ENCODE measurements at regions not wholly inside any gene's neighbourhood (a gene's known extent, or its start where the extent isn't known, plus 50 kb on each side); places are given as distances from the start of the nearest gene placed in this dataset.

DNA sequence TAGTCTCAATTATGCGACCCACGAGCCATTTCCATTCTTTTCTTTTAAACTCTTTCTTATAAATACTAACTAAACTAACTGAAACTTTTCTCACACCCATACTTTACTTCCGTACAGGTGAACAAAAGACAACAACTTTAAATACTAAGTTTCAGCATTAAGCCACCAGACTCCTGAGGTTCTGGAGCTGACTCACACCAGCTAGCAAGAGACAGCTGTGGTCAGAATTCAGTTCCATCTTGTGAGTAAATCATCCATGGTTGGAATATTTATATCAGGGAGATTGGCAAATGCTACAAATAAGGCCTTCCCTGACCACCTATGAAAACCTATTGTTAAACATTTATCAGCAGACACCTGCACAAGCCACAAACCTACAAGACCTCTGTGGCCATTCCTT is 897.0 kb downstream of the EFNB2 start:
- no peaks in the 10 kb centered on the region for H3K9me3 ChIP-seq (replicated peaks in 1 of 2; ENCODE audit: control insufficient read depth in 2 of 2, insufficient read depth in 1 of 2, low read depth in 1 of 2, low read length in 2 of 2)
- H2BK12ac ChIP-seq (ENCODE audit: low read length) = no peak overlapping the region
- H3K4me3 ChIP-seq (ENCODE audit: low read length in 2 of 2) = no peak overlapping the region
- H3K9ac ChIP-seq (ENCODE audit: low read depth, low read length, poor library complexity) = no peak overlapping the region
- H2BK5ac ChIP-seq (ENCODE audit: low read length) = no peak overlapping the region
- no peak overlapping the region for H2AFZ ChIP-seq (ENCODE audit: low read length)
- H4K8ac ChIP-seq (ENCODE audit: low read depth, low read length) = no peak overlapping the region
- H3K4ac ChIP-seq (ENCODE audit: low read length) = no peak overlapping the region
- no peak overlapping the region for H4K91ac ChIP-seq (ENCODE audit: low read depth, low read length, poor library complexity)
- no peak overlapping the region for H3K27ac ChIP-seq (replicated peaks; ENCODE audit: low read length)
- H2BK120ac ChIP-seq (ENCODE audit: low read depth, low read length) = no peak overlapping the region
- H3K79me1 ChIP-seq (ENCODE audit: low read depth, low read length) = no peaks in the 10 kb centered on the region
- H3K14ac ChIP-seq (ENCODE audit: low read length) = no peak overlapping the region
- no peak overlapping the region for H3K23ac ChIP-seq (ENCODE audit: low read depth, low read length, poor library complexity)
- H3K4me2 ChIP-seq (ENCODE audit: insufficient read depth, low read length, poor library complexity, severe bottlenecking) = no peak overlapping the region
- no peaks in the 10 kb centered on the region for H3K27me3 ChIP-seq (ENCODE audit: control insufficient read depth in 3 of 3, insufficient read depth in 3 of 3, low read depth in 1 of 3, low read length in 3 of 3)
- 100% methylated on average over 3 of the region's 3 CpGs; no CpG with 5 or more reads in 1 of the 2 donors for WGBS, 2 donors (ENCODE audit: extremely low coverage in 2 of 2, insufficient read length in 2 of 2, insufficient replicate concordance in 1 of 2)
- H3K36me3 ChIP-seq (replicated peaks in 1 of 2; ENCODE audit: control insufficient read depth in 2 of 2, insufficient read depth in 2 of 2, low read length in 2 of 2) = no peaks in the 10 kb centered on the region
- H2AK5ac ChIP-seq (ENCODE audit: low read depth, low read length) = no peak overlapping the region
- no peak for DNase-seq (ENCODE audit: low spot score)
- peaks cover 0 to 2% of the 10 kb centered on the region in 2 donors for H3K4me1 ChIP-seq (ENCODE audit: control insufficient read depth in 2 of 2, insufficient read depth in 1 of 2, low read depth in 1 of 2, low read length in 2 of 2)
- H3K18ac ChIP-seq (ENCODE audit: low read length) = no peak overlapping the region
- no peak overlapping the region for H2BK15ac ChIP-seq (ENCODE audit: low read length)

DNA sequence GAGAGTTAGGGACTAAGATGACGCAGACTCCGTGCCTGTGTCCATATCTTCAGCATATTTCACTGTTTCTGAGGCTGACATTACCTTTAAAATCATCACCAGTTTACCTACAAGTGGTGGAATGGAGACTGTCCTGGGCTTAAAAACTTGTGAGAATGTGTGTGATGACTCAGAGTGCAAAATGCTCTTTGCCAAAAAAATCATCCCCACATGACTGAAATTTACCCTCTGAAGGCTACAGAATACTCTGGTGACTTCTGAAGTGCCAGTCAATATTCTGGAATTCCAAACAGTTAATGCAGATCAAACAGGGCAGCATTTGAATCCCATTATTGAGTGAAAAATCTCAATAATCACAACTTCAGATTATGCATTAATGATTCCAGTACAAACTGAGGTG is 901.4 kb downstream of the EFNB2 start:
- Histone ChIP-seq H3K9me3 (replicated peaks in 1 of 2; ENCODE audit: control insufficient read depth in 2 of 2, insufficient read depth in 1 of 2, low read depth in 1 of 2, low read length in 2 of 2) (no peaks in the 10 kb centered on the region), H3K4me3 (ENCODE audit: low read length in 2 of 2) (no peak overlapping the region), H2BK120ac (ENCODE audit: low read depth, low read length) (no peak overlapping the region), H3K4me1 (ENCODE audit: control insufficient read depth in 2 of 2, insufficient read depth in 1 of 2, low read depth in 1 of 2, low read length in 2 of 2) (peaks cover 0 to 2% of the 10 kb centered on the region in 2 donors), H3K79me1 (ENCODE audit: low read depth, low read length) (no peaks in the 10 kb centered on the region), H2BK15ac (ENCODE audit: low read length) (no peak overlapping the region), H4K8ac (ENCODE audit: low read depth, low read length) (no peak overlapping the region), H3K23ac (ENCODE audit: low read depth, low read length, poor library complexity) (no peak overlapping the region), H3K27me3 (ENCODE audit: control insufficient read depth in 3 of 3, insufficient read depth in 3 of 3, low read depth in 1 of 3, low read length in 3 of 3) (no peaks in the 10 kb centered on the region), H2BK12ac (ENCODE audit: low read length) (no peak overlapping the region), H2AFZ (ENCODE audit: low read length) (no peak overlapping the region), H4K91ac (ENCODE audit: low read depth, low read length, poor library complexity) (no peak overlapping the region), H2BK5ac (ENCODE audit: low read length) (no peak overlapping the region), H3K36me3 (replicated peaks in 1 of 2; ENCODE audit: control insufficient read depth in 2 of 2, insufficient read depth in 2 of 2, low read length in 2 of 2) (no peaks in the 10 kb centered on the region), H3K14ac (ENCODE audit: low read length) (no peak overlapping the region), H3K4me2 (ENCODE audit: insufficient read depth, low read length, poor library complexity, severe bottlenecking) (no peak overlapping the region), H3K18ac (ENCODE audit: low read length) (no peak overlapping the region), H3K27ac (replicated peaks; ENCODE audit: low read length) (no peak overlapping the region), H3K9ac (ENCODE audit: low read depth, low read length, poor library complexity) (no peak overlapping the region), H3K4ac (ENCODE audit: low read length) (no peak overlapping the region), H2AK5ac (ENCODE audit: low read depth, low read length) (no peak overlapping the region)
- no CpG with 5 or more reads among the region's 2 CpGs for WGBS, 2 donors (ENCODE audit: extremely low coverage in 2 of 2, insufficient read length in 2 of 2, insufficient replicate concordance in 1 of 2)
- DNase-seq (ENCODE audit: low spot score) = no peak

DNA sequence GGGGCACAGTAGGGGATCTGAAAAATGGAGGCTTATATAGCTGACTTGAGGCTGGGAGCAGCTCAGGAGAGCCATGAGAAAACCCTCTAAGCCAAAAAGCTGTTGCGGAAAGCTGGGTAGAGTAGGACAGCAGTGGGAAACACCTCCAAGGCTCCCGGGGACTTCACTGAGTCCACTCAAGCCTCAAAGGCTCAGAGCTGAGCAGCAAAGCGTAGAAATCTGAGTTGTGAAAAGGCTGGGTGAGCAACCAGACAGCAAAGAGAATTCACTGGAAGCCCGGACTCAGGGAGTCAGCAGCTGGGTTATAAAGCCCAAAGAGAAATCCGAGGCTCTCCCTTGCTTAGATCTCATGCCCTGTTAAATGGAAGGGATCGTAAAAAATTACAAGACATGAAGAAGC is 905.0 kb downstream of the EFNB2 start:
- H3K23ac ChIP-seq (ENCODE audit: low read depth, low read length, poor library complexity) = no peak overlapping the region
- H2AFZ ChIP-seq (ENCODE audit: low read length) = peak overlapping the region; percentile 51

DNA sequence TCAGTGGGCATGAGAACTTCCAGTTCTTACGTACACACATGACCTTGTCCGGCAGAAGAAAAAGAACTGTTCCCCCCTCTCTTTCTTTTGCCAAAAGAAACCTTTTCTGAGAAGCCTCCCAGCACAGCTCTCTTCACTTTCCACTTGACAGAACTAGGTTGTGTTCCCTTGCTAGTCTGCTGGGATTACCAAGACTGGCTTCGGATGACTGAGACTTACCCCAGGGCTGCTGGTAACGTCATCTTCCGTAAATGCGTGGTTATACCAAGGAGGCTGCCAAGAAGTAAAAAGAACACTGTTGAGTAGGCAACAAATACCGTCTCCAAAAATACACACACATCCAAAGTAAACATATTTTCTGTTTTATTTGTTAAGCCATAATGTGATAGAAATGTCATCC is 908.2 kb downstream of the EFNB2 start:
- H2AFZ ChIP-seq (ENCODE audit: low read length) = peak overlapping the region; percentile 3
- H3K27ac ChIP-seq (replicated peaks; ENCODE audit: low read length) = no peak overlapping the region
- no peak overlapping the region for H3K18ac ChIP-seq (ENCODE audit: low read length)
- WGBS, 2 donors (ENCODE audit: extremely low coverage in 2 of 2, insufficient read length in 2 of 2, insufficient replicate concordance in 1 of 2) = no CpG with 5 or more reads among the region's 7 CpGs
- no peak overlapping the region for H3K4me3 ChIP-seq (ENCODE audit: low read length in 2 of 2)
- H3K79me1 ChIP-seq (ENCODE audit: low read depth, low read length) = no peaks in the 10 kb centered on the region
- no peak for DNase-seq (ENCODE audit: low spot score)
- H3K14ac ChIP-seq (ENCODE audit: low read length) = no peak overlapping the region
- no peaks in the 10 kb centered on the region for H3K27me3 ChIP-seq (ENCODE audit: control insufficient read depth in 3 of 3, insufficient read depth in 3 of 3, low read depth in 1 of 3, low read length in 3 of 3)
- no peak overlapping the region for H2BK5ac ChIP-seq (ENCODE audit: low read length)
- no peak overlapping the region for H3K4ac ChIP-seq (ENCODE audit: low read length)
- no peak overlapping the region for H4K91ac ChIP-seq (ENCODE audit: low read depth, low read length, poor library complexity)
- no peak overlapping the region for H2BK120ac ChIP-seq (ENCODE audit: low read depth, low read length)
- H4K8ac ChIP-seq (ENCODE audit: low read depth, low read length) = no peak overlapping the region
- no peaks in the 10 kb centered on the region for H3K4me1 ChIP-seq (ENCODE audit: control insufficient read depth in 2 of 2, insufficient read depth in 1 of 2, low read depth in 1 of 2, low read length in 2 of 2)
- no peaks in the 10 kb centered on the region for H3K9me3 ChIP-seq (replicated peaks in 1 of 2; ENCODE audit: control insufficient read depth in 2 of 2, insufficient read depth in 1 of 2, low read depth in 1 of 2, low read length in 2 of 2)
- no peak overlapping the region for H2AK5ac ChIP-seq (ENCODE audit: low read depth, low read length)
- no peak overlapping the region for H3K23ac ChIP-seq (ENCODE audit: low read depth, low read length, poor library complexity)
- no peak overlapping the region for H3K9ac ChIP-seq (ENCODE audit: low read depth, low read length, poor library complexity)
- H3K4me2 ChIP-seq (ENCODE audit: insufficient read depth, low read length, poor library complexity, severe bottlenecking) = no peak overlapping the region
- no peak overlapping the region for H2BK12ac ChIP-seq (ENCODE audit: low read length)
- no peak overlapping the region for H2BK15ac ChIP-seq (ENCODE audit: low read length)
- H3K36me3 ChIP-seq (replicated peaks in 1 of 2; ENCODE audit: control insufficient read depth in 2 of 2, insufficient read depth in 2 of 2, low read length in 2 of 2) = no peaks in the 10 kb centered on the region

More for the DNA sequence above, 905.0 kb downstream of the EFNB2 start:
- Histone ChIP-seq H3K18ac (ENCODE audit: low read length) (peak overlapping the region; percentile 19), H2BK120ac (ENCODE audit: low read depth, low read length) (no peak overlapping the region), H3K4me2 (ENCODE audit: insufficient read depth, low read length, poor library complexity, severe bottlenecking) (no peak overlapping the region), H3K27ac (replicated peaks; ENCODE audit: low read length) (no peak overlapping the region), H3K4ac (ENCODE audit: low read length) (no peak overlapping the region), H3K9me3 (replicated peaks in 1 of 2; ENCODE audit: control insufficient read depth in 2 of 2, insufficient read depth in 1 of 2, low read depth in 1 of 2, low read length in 2 of 2) (no peaks in the 10 kb centered on the region), H3K36me3 (replicated peaks in 1 of 2; ENCODE audit: control insufficient read depth in 2 of 2, insufficient read depth in 2 of 2, low read length in 2 of 2) (no peaks in the 10 kb centered on the region), H3K9ac (ENCODE audit: low read depth, low read length, poor library complexity) (no peak overlapping the region), H2BK15ac (ENCODE audit: low read length) (no peak overlapping the region), H4K8ac (ENCODE audit: low read depth, low read length) (no peak overlapping the region), H3K79me1 (ENCODE audit: low read depth, low read length) (no peaks in the 10 kb centered on the region), H2BK12ac (ENCODE audit: low read length) (no peak overlapping the region), H3K27me3 (ENCODE audit: control insufficient read depth in 3 of 3, insufficient read depth in 3 of 3, low read depth in 1 of 3, low read length in 3 of 3) (no peaks in the 10 kb centered on the region), H3K4me1 (ENCODE audit: control insufficient read depth in 2 of 2, insufficient read depth in 1 of 2, low read depth in 1 of 2, low read length in 2 of 2) (no peaks in the 10 kb centered on the region), H3K4me3 (ENCODE audit: low read length in 2 of 2) (no peak overlapping the region), H2BK5ac (ENCODE audit: low read length) (no peak overlapping the region), H2AK5ac (ENCODE audit: low read depth, low read length) (no peak overlapping the region), H3K14ac (ENCODE audit: low read length) (no peak overlapping the region), H4K91ac (ENCODE audit: low read depth, low read length, poor library complexity) (no peak overlapping the region)
- WGBS, 2 donors (ENCODE audit: extremely low coverage in 2 of 2, insufficient read length in 2 of 2, insufficient replicate concordance in 1 of 2) = no CpG with 5 or more reads among the region's 6 CpGs
- no peak for DNase-seq (ENCODE audit: low spot score)

Measured in neuronal stem cell (in vitro differentiated cells).